ENCODE measurements at regions not wholly inside any gene's neighbourhood (a gene's known extent, or its start where the extent isn't known, plus 50 kb on each side); places are given as distances from the start of the nearest gene placed in this dataset.

- Histone ChIP-seq H3K9ac (ENCODE audit: insufficient read length) (no peak overlapping the region), H3K4me3 (no peak overlapping the region), H3K9me3 (ENCODE audit: low read depth, low read length) (no peaks in the 10 kb centered on the region), H3K36me3 (ENCODE audit: insufficient read depth, low read length) (no peaks in the 10 kb centered on the region), H3K27ac (no peak overlapping the region)
- no peak for DNase-seq (ENCODE audit: low read depth, low spot score)
- TF ChIP-seq FOXP2 (optimal IDR thresholded peaks at IDR 0.05; ENCODE audit: control extremely low read depth, extremely low read length, insufficient read depth) = no peak
- no peak for TF ChIP-seq POLR2AphosphoS5 (IDR thresholded peaks at IDR 0.05; ENCODE audit: borderline replicate concordance, low read depth, low read length)
- no peak for TF ChIP-seq EZH2 (IDR thresholded peaks at IDR 0.05)
These were observed 50.5 kb upstream of the SPDEF start for GRCh38 chr6:34606477-34607265.
